ENCODE measurements at regions not wholly inside any gene's neighbourhood (a gene's known extent, or its start where the extent isn't known, plus 50 kb on each side); places are given as distances from the start of the nearest gene placed in this dataset.

GRCh38 chr20:5401277-5401875 is 84.6 kb upstream of the PROKR2 start:
- DNase-seq (no peak), ATAC-seq (no peak)
- no peak for TF ChIP-seq CTCF (IDR thresholded peaks at IDR 0.05)
- H3K27ac ChIP-seq = no peak overlapping the region
- H3K4me3 ChIP-seq = no peak overlapping the region
- intact Hi-C loops (cut with DNase I) = no loop called here
- peaks cover 0 to 9% of the 10 kb centered on the region in 2 donors for H3K9me3 ChIP-seq
- peaks cover 0 to 5% of the 10 kb centered on the region in 2 donors for H3K27me3 ChIP-seq
- H3K4me1 ChIP-seq = no peaks in the 10 kb centered on the region
- no peaks in the 10 kb centered on the region for H3K36me3 ChIP-seq

DNA sequence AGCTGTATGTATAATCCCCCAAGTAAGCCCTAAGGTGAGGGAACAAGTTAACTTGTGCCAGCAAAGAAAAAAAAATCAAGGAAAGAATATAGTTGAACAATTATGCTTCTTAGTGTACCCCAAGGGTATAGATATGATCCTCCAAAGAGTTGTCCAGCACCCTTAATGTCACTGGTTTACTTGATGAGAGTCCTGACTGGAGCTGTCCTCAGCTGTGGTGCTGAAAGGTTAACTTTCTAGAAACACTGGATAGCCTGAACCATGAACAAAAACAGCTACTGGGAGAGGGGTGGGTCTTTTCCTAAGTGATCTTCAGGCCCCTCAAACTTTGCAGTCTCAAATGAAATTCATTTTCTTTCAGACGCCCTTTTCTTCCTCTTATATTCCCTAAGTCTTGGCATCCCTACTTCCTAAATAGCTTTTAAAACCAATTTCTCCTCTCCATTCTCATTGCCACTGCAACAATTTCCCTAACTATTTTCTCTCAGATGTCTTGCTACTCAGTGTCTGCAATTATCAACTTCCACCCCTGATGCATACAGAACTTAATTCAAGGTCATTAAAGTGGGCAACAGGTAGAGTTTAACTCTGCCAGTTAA is 83.5 kb upstream of the PROKR2 start:
- intact Hi-C loops (cut with DNase I) = no loop called here
- H3K9me3 ChIP-seq = peaks cover 0 to 9% of the 10 kb centered on the region in 2 donors
- DNase-seq (peak in 2 of 4 donors; percentile 12 to 17), ATAC-seq (no peak)
- H3K4me1 ChIP-seq = no peaks in the 10 kb centered on the region
- H3K27ac ChIP-seq = no peak overlapping the region
- H3K27me3 ChIP-seq = peaks cover 0 to 5% of the 10 kb centered on the region in 2 donors
- no peaks in the 10 kb centered on the region for H3K36me3 ChIP-seq
- no peak for TF ChIP-seq CTCF (IDR thresholded peaks at IDR 0.05)
- H3K4me3 ChIP-seq = no peak overlapping the region

GRCh38 chr20:5397393-5397792 is 80.6 kb upstream of the PROKR2 start:
- no peaks in the 10 kb centered on the region for H3K9me3 ChIP-seq
- no peak overlapping the region for H3K4me3 ChIP-seq
- no peaks in the 10 kb centered on the region for H3K4me1 ChIP-seq
- ATAC-seq = no peak
- no peak for DNase-seq
- intact Hi-C loops (cut with DNase I) = no loop called here
- peaks cover 0 to 5% of the 10 kb centered on the region in 2 donors for H3K27me3 ChIP-seq
- TF ChIP-seq CTCF (IDR thresholded peaks at IDR 0.05) = no peak
- no peaks in the 10 kb centered on the region for H3K36me3 ChIP-seq
- H3K27ac ChIP-seq = no peak overlapping the region

GRCh38 chr20:5395932-5396727 is 79.4 kb upstream of the PROKR2 start:
- ATAC-seq = no peak
- no peak overlapping the region for H3K27ac ChIP-seq
- no peak for TF ChIP-seq CTCF (IDR thresholded peaks at IDR 0.05)

GRCh38 chr20:5393218-5393870 is 76.6 kb upstream of the PROKR2 start:
- H3K36me3 ChIP-seq = no peaks in the 10 kb centered on the region
- intact Hi-C loops (cut with DNase I) = no loop called here
- peaks cover 0 to 14% of the 10 kb centered on the region in 2 donors for H3K27me3 ChIP-seq
- no peaks in the 10 kb centered on the region for H3K4me1 ChIP-seq
- ATAC-seq (no peak), DNase-seq (no peak)
- no peaks in the 10 kb centered on the region for H3K9me3 ChIP-seq
- H3K27ac ChIP-seq = no peak overlapping the region
- no peak overlapping the region for H3K4me3 ChIP-seq
- no peak for TF ChIP-seq CTCF (IDR thresholded peaks at IDR 0.05)

More at GRCh38 chr20:5395932-5396727, 79.4 kb upstream of the PROKR2 start:
- no peaks in the 10 kb centered on the region for H3K9me3 ChIP-seq
- H3K36me3 ChIP-seq = no peaks in the 10 kb centered on the region
- H3K4me3 ChIP-seq = no peak overlapping the region
- H3K4me1 ChIP-seq = no peaks in the 10 kb centered on the region
- DNase-seq = no peak
- intact Hi-C loops (cut with DNase I) = no loop called here
- peaks cover 0 to 5% of the 10 kb centered on the region in 2 donors for H3K27me3 ChIP-seq
